ENCODE measurements at regions not wholly inside any gene's neighbourhood (a gene's known extent, or its start where the extent isn't known, plus 50 kb on each side); places are given as distances from the start of the nearest gene placed in this dataset.

- DNase-seq (ENCODE audit: low read depth) = no peak
- no peak for TF ChIP-seq CTCF (IDR thresholded peaks at IDR 0.05; ENCODE audit: control insufficient read depth, insufficient read depth, low read depth, low read length, missing control alignments)
- H3K4me3 ChIP-seq (ENCODE audit: control insufficient read depth, low read depth, low read length) = no peak overlapping the region
Observed at GRCh38 chr7:126166645-126167044, 1086.1 kb downstream of the GRM8 start.

GRCh38 chr7:126163647-126164046, 1089.1 kb downstream of the GRM8 start:
- TF ChIP-seq CTCF (IDR thresholded peaks at IDR 0.05; ENCODE audit: control insufficient read depth, insufficient read depth, low read depth, low read length, missing control alignments) = no peak
- no peak for DNase-seq (ENCODE audit: low read depth)
- no peak overlapping the region for H3K4me3 ChIP-seq (ENCODE audit: control insufficient read depth, low read depth, low read length)

GRCh38 chr7:126157391-126157790, 1095.3 kb downstream of the GRM8 start:
- no peak for TF ChIP-seq CTCF (IDR thresholded peaks at IDR 0.05; ENCODE audit: control insufficient read depth, insufficient read depth, low read depth, low read length, missing control alignments)
- H3K4me3 ChIP-seq (ENCODE audit: control insufficient read depth, low read depth, low read length) = no peak overlapping the region
- DNase-seq (ENCODE audit: low read depth) = no peak

- no peak overlapping the region for H3K4me3 ChIP-seq (ENCODE audit: control insufficient read depth, low read depth, low read length)
- DNase-seq (ENCODE audit: low read depth) = no peak
- TF ChIP-seq CTCF (IDR thresholded peaks at IDR 0.05; ENCODE audit: control insufficient read depth, insufficient read depth, low read depth, low read length, missing control alignments) = no peak
Observed at GRCh38 chr7:126150278-126150958, 1102.3 kb downstream of the GRM8 start.

GRCh38 chr7:126140858-126141466, 1111.8 kb downstream of the GRM8 start:
- no peak for DNase-seq (ENCODE audit: low read depth)
- no peak overlapping the region for H3K4me3 ChIP-seq (ENCODE audit: control insufficient read depth, low read depth, low read length)
- no peak for TF ChIP-seq CTCF (IDR thresholded peaks at IDR 0.05; ENCODE audit: control insufficient read depth, insufficient read depth, low read depth, low read length, missing control alignments)

- no peak for TF ChIP-seq CTCF (IDR thresholded peaks at IDR 0.05; ENCODE audit: control insufficient read depth, insufficient read depth, low read depth, low read length, missing control alignments)
- DNase-seq (ENCODE audit: low read depth) = no peak
- no peak overlapping the region for H3K4me3 ChIP-seq (ENCODE audit: control insufficient read depth, low read depth, low read length)
Observed at GRCh38 chr7:126119981-126120380, 1132.8 kb downstream of the GRM8 start.

Data from AG09309 (cell line).